Stomach (tissue), 4 donors: ENCODE measurements at regions not wholly inside any gene's neighbourhood (a gene's known extent, or its start where the extent isn't known, plus 50 kb on each side); places are given as distances from the start of the nearest gene placed in this dataset.

Experiments
- EP300 ChIP-seq: sonication (generic); formaldehyde crosslinking; IDR thresholded peaks from one replicate; pipeline ENCODE4 v1.6.1; 2017; ENCODE audit warnings: antibody characterized with exemption
- POLR2A ChIP-seq, 4 donors: fragments of 450-650 bp; IDR thresholded peaks; one replicate each; pipeline ENCODE4 v1.6.1; 2016; ENCODE audit warnings: antibody characterized with exemption in 4 of 4, control low read depth in 2 of 4, mild to moderate bottlenecking in 1 of 4, moderate library complexity in 1 of 4
- POLR2AphosphoS5 ChIP-seq, 3 donors: sonication (generic); formaldehyde crosslinking; IDR thresholded peaks; one replicate each; pipeline ENCODE4 v1.6.1; 2016; ENCODE audit warnings: antibody characterized with exemption in 3 of 3
- TF ChIP-seq, protein P1 (sequence below), 7 experiments: fragments of 450-650 bp in 4 of 7; fragments of 200-600 bp in 3 of 7; sonication (generic) in 3 of 7; IDR thresholded peaks; one replicate each; pipeline ENCODE4 v1.5.1; 2016 to 2019; ENCODE audit warnings: antibody characterized with exemption in 7 of 7, control low read depth in 2 of 7, mild to moderate bottlenecking in 1 of 7

DNA sequence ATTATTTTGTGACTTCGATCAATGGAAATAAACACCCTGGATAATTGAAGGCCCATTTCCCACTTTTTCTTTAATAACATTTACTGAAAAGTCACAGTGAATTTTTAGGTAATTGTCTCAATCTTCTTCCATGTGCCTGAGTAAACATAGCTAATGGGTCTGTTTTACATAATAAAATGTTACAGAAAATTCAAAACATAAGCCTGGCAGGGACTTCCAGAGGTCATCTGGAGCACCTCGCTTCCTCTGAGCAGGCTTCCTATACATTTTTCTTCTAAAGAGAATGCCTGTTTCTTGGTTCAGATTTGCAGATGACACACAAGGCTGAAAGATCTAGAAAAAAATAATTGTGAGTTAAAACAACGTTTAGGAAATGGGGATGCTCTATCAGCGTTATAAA lies 183.8 kb upstream of the PDE3A start:
- TF ChIP-seq EP300 (no peak), POLR2A (IDR thresholded peaks at IDR 0.05) (no peak), POLR2AphosphoS5 (IDR thresholded peaks at IDR 0.05) (no peak)
- TF ChIP-seq, protein P1, sequence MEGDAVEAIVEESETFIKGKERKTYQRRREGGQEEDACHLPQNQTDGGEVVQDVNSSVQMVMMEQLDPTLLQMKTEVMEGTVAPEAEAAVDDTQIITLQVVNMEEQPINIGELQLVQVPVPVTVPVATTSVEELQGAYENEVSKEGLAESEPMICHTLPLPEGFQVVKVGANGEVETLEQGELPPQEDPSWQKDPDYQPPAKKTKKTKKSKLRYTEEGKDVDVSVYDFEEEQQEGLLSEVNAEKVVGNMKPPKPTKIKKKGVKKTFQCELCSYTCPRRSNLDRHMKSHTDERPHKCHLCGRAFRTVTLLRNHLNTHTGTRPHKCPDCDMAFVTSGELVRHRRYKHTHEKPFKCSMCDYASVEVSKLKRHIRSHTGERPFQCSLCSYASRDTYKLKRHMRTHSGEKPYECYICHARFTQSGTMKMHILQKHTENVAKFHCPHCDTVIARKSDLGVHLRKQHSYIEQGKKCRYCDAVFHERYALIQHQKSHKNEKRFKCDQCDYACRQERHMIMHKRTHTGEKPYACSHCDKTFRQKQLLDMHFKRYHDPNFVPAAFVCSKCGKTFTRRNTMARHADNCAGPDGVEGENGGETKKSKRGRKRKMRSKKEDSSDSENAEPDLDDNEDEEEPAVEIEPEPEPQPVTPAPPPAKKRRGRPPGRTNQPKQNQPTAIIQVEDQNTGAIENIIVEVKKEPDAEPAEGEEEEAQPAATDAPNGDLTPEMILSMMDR (IDR thresholded peaks at IDR 0.05) = no peak
